NB4 (cell line): ENCODE measurements at regions not wholly inside any gene's neighbourhood (a gene's known extent, or its start where the extent isn't known, plus 50 kb on each side); places are given as distances from the start of the nearest gene placed in this dataset.

ENCODE experiments used
- CTCF ChIP-seq: IDR thresholded peaks from one replicate; pipeline ENCODE4 v1.5.1; 2012; ENCODE audit warnings: low read depth, low read length
- MYC ChIP-seq: IDR thresholded peaks from 2 replicates; pipeline ENCODE4 v1.6.1; 2011; ENCODE audit warnings: low read depth, low read length
- POLR2A ChIP-seq: IDR thresholded peaks from 2 replicates; pipeline ENCODE4 v1.6.1; 2011; ENCODE audit warnings: mild to moderate bottlenecking; ENCODE audit not compliant: insufficient read length; ENCODE audit errors: extremely low read depth

DNA sequence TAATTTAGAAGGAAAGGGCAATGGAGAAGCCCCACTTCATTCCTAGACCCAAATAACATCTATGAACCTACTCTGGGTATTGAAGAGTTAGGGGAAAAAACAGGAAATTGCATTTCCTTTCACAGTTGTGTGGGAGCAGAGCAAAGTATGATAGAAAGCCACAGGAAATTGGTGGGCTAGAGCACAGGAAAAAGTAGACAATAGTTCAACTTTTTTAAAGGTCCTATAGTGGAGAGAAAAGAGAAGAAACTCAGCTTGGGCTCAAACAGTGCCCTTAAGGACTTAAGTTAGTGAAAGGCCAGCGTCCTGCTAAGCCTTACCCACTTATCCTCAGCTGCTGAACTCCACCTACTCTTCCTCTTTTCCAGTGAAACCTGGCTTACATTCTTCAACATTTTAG, 258.1 kb downstream of the DPY19L2 start:
- TF ChIP-seq CTCF = no peak
- TF ChIP-seq POLR2A = no peak
- no peak for TF ChIP-seq MYC
